GM18861 (cell line): ENCODE measurements at regions not wholly inside any gene's neighbourhood (a gene's known extent, or its start where the extent isn't known, plus 50 kb on each side); places are given as distances from the start of the nearest gene placed in this dataset.
"Not testable (repeated sequence)": the region's sequence is repeated elsewhere in the genome, so short reads cannot be mapped to it uniquely, and the experiment has no call there.

Experiments
- ATAC-seq: cut with Tn5 transposase; IDR thresholded peaks from one replicate; pipeline ENCODE4 v1.9.1; 2021; ENCODE audit not compliant: unreplicated experiment

- ATAC-seq = peak; percentile 99
These were observed 303.5 kb downstream of the OTUD1 start for GRCh38 chr10:23742368-23742767.

- ATAC-seq = no peak
These were observed 303.9 kb downstream of the OTUD1 start for GRCh38 chr10:23742807-23743206.

GRCh38 chr10:23754179-23754578, 315.3 kb downstream of the OTUD1 start:
- peak; percentile 66 for ATAC-seq

GRCh38 chr10:23754941-23755340, 316.1 kb downstream of the OTUD1 start:
- ATAC-seq = no peak

- ATAC-seq = no peak
These were observed 316.7 kb downstream of the OTUD1 start for GRCh38 chr10:23755556-23755955.

GRCh38 chr10:23768281-23768680, 329.4 kb downstream of the OTUD1 start:
- no peak for ATAC-seq

- no peak for ATAC-seq
These were observed 338.3 kb downstream of the OTUD1 start for GRCh38 chr10:23777153-23777552.

GRCh38 chr10:23779301-23779700, 340.4 kb downstream of the OTUD1 start:
- ATAC-seq = no peak

- no peak for ATAC-seq
These were observed 341.5 kb downstream of the OTUD1 start for GRCh38 chr10:23780331-23780730.

- ATAC-seq = no peak
These were observed 347.7 kb downstream of the OTUD1 start for GRCh38 chr10:23786594-23786993.

- ATAC-seq = no peak
These were observed 354.7 kb downstream of the OTUD1 start for GRCh38 chr10:23793577-23793976.

- not testable (repeated sequence) for ATAC-seq
These were observed 358.6 kb downstream of the OTUD1 start for GRCh38 chr10:23797452-23797851.

- ATAC-seq = no peak
These were observed 365.2 kb downstream of the OTUD1 start for GRCh38 chr10:23804125-23804524.

- no peak for ATAC-seq
These were observed 374.8 kb downstream of the OTUD1 start for GRCh38 chr10:23813687-23814086.

GRCh38 chr10:23818484-23818883, 379.6 kb downstream of the OTUD1 start:
- no peak for ATAC-seq

GRCh38 chr10:23820792-23821191, 381.9 kb downstream of the OTUD1 start:
- ATAC-seq = no peak

- no peak for ATAC-seq
These were observed 384.1 kb upstream of the KIAA1217 start for GRCh38 chr10:23824822-23825221.

GRCh38 chr10:23826421-23826820, 382.5 kb upstream of the KIAA1217 start:
- no peak for ATAC-seq

GRCh38 chr10:23829556-23829955, 379.4 kb upstream of the KIAA1217 start:
- no peak for ATAC-seq

- no peak for ATAC-seq
These were observed 374.8 kb upstream of the KIAA1217 start for GRCh38 chr10:23834091-23834490.

- ATAC-seq = no peak
These were observed 358.3 kb upstream of the KIAA1217 start for GRCh38 chr10:23850631-23851030.

- ATAC-seq = no peak
These were observed 349.3 kb upstream of the KIAA1217 start for GRCh38 chr10:23859598-23859997.

- ATAC-seq = no peak
These were observed 344.2 kb upstream of the KIAA1217 start for GRCh38 chr10:23864631-23865147.

- not testable (repeated sequence) for ATAC-seq
These were observed 342.0 kb upstream of the KIAA1217 start for GRCh38 chr10:23866985-23867384.
